Sigmoid colon (tissue), 6 donors: ENCODE measurements at regions not wholly inside any gene's neighbourhood (a gene's known extent, or its start where the extent isn't known, plus 50 kb on each side); places are given as distances from the start of the nearest gene placed in this dataset.
"Not testable (repeated sequence)": the region's sequence is repeated elsewhere in the genome, so short reads cannot be mapped to it uniquely, and the experiment has no call there.

Source experiments
- DNase-seq: peaks from one replicate; pipeline ENCODE4 v3.0.0-alpha.2; 2019
- H3K27ac ChIP-seq, 4 donors: fragments of 200-600 bp; sonication (generic); one replicate each; pipeline ENCODE4 v1.5.1; 2016 to 2019; ENCODE audit warnings: mild to moderate bottlenecking in 1 of 4
- H3K27me3 ChIP-seq, 3 donors: fragments of 200-600 bp; sonication (generic); one replicate each; pipeline ENCODE4 v1.5.1; 2019; ENCODE audit warnings: mild to moderate bottlenecking in 1 of 3
- H3K36me3 ChIP-seq, 4 donors: fragments of 200-600 bp; sonication (generic); one replicate each; pipeline ENCODE4 v1.5.1; 2016 to 2019
- H3K4me1 ChIP-seq, 4 donors: fragments of 200-600 bp; sonication (generic); one replicate each; pipeline ENCODE4 v1.5.1; 2017 to 2019
- H3K4me3 ChIP-seq, 4 donors: fragments of 200-600 bp; sonication (generic); one replicate each; pipeline ENCODE4 v1.5.1; 2017 to 2019; ENCODE audit warnings: mild to moderate bottlenecking in 2 of 4, moderate library complexity in 1 of 4
- H3K9me3 ChIP-seq, 4 donors: fragments of 200-600 bp in 3 of 4; sonication (generic) in 3 of 4; one replicate each; pipeline versions ENCODE4 v1.5.1 to v1.6.1; 2013 to 2019
- CTCF ChIP-seq, 4 experiments: fragments of 450-650 bp in 3 of 4; fragments of 200-600 bp in 1 of 4; IDR thresholded peaks; one replicate each; pipeline ENCODE4 v1.5.1; 2016 to 2019; ENCODE audit warnings: antibody characterized with exemption in 4 of 4, mild to moderate bottlenecking in 3 of 4, moderate library complexity in 2 of 4
- EP300 ChIP-seq, 4 donors: sonication (generic); formaldehyde crosslinking; IDR thresholded peaks; one replicate each; pipeline ENCODE4 v1.6.1; 2017; ENCODE audit warnings: antibody characterized with exemption in 4 of 4
- POLR2A ChIP-seq, 2 donors: fragments of 450-650 bp; IDR thresholded peaks; one replicate each; pipeline ENCODE4 v1.6.1; 2016; ENCODE audit warnings: antibody characterized with exemption in 2 of 2, mild to moderate bottlenecking in 2 of 2, moderate library complexity in 2 of 2
- POLR2AphosphoS5 ChIP-seq, 4 donors: sonication (generic); formaldehyde crosslinking; IDR thresholded peaks; one replicate each; pipeline ENCODE4 v1.6.1; 2017; ENCODE audit warnings: antibody characterized with exemption in 4 of 4
- WGBS, 2 donors: extraction: QIAGEN DNeasy Blood & Tissue Kit; methylation state at CpG; one replicate each; pipeline ENCODE4 v1.1.7; 2013; 5-methylcytosine and 5-hydroxymethylcytosine counted together
- intact Hi-C: fragments of 100-400 bp; cut with DNase I; formaldehyde crosslinking; loops from one replicate; pipeline ENCODE4 v1.15.1; 2023
- donor health status: healthy with polysubstance abuse.
- donor health status: healthy.

GRCh38 chr2:176947754-176948153 lies 264.8 kb upstream of the HNRNPA3 start:
- no peak for DNase-seq

GRCh38 chr2:176951218-176951617 lies 261.4 kb upstream of the HNRNPA3 start:
- H3K9me3 ChIP-seq, H3K36me3 ChIP-seq, H3K4me1 ChIP-seq, DNase-seq, intact Hi-C loops, H3K27ac ChIP-seq, H3K27me3 ChIP-seq, H3K4me3 ChIP-seq: not testable (repeated sequence)
- 89 to 99% methylated on average over 3 of the region's 3 CpGs for WGBS, 2 donors

More at GRCh38 chr2:176947754-176948153, 264.8 kb upstream of the HNRNPA3 start:
- WGBS, 2 donors = 56 to 81% methylated on average over 1 of the region's 1 CpG
- no peaks in the 10 kb centered on the region for H3K4me1 ChIP-seq
- H3K36me3 ChIP-seq = no peaks in the 10 kb centered on the region
- H3K9me3 ChIP-seq = no peaks in the 10 kb centered on the region
- TF ChIP-seq CTCF (IDR thresholded peaks at IDR 0.05) (no peak), POLR2A (IDR thresholded peaks at IDR 0.05) (no peak), POLR2AphosphoS5 (IDR thresholded peaks at IDR 0.05) (no peak), EP300 (IDR thresholded peaks at IDR 0.05) (no peak)
- intact Hi-C loops = no loop called here
- no peak overlapping the region for H3K4me3 ChIP-seq
- H3K27ac ChIP-seq = no peak overlapping the region
- no peaks in the 10 kb centered on the region for H3K27me3 ChIP-seq

- 86 to 87% methylated on average over 2 of the region's 2 CpGs for WGBS, 2 donors
- DNase-seq = no peak
- H3K4me3 ChIP-seq = no peak overlapping the region
- H3K4me1 ChIP-seq = peaks cover 0 to 13% (median 5%) of the 10 kb centered on the region in 4 donors
- TF ChIP-seq POLR2A (IDR thresholded peaks at IDR 0.05) (no peak), EP300 (IDR thresholded peaks at IDR 0.05) (no peak), POLR2AphosphoS5 (IDR thresholded peaks at IDR 0.05) (no peak), CTCF (IDR thresholded peaks at IDR 0.05) (no peak)
- H3K9me3 ChIP-seq = no peaks in the 10 kb centered on the region
- no peaks in the 10 kb centered on the region for H3K27me3 ChIP-seq
- intact Hi-C loops = no loop called here
- no peak overlapping the region for H3K27ac ChIP-seq
- H3K36me3 ChIP-seq = no peaks in the 10 kb centered on the region
Measured at GRCh38 chr2:176956791-176957190, 255.8 kb upstream of the HNRNPA3 start.

- Histone ChIP-seq H3K9me3 (no peaks in the 10 kb centered on the region), H3K36me3 (no peaks in the 10 kb centered on the region), H3K4me3 (no peak overlapping the region), H3K4me1 (peaks cover 0 to 20% (median 5%) of the 10 kb centered on the region in 4 donors), H3K27me3 (no peaks in the 10 kb centered on the region), H3K27ac (no peak overlapping the region)
- TF ChIP-seq EP300 (IDR thresholded peaks at IDR 0.05) = no peak
- TF ChIP-seq POLR2A (IDR thresholded peaks at IDR 0.05) = no peak
- TF ChIP-seq CTCF (IDR thresholded peaks at IDR 0.05) = no peak
- TF ChIP-seq POLR2AphosphoS5 (IDR thresholded peaks at IDR 0.05) = no peak
- intact Hi-C loops = no loop called here
- no peak for DNase-seq
- 76 to 87% methylated on average over 3 of the region's 3 CpGs for WGBS, 2 donors
Measured at GRCh38 chr2:176959614-176960013, 253.0 kb upstream of the HNRNPA3 start.

GRCh38 chr2:176960061-176960460 lies 252.5 kb upstream of the HNRNPA3 start:
- no peaks in the 10 kb centered on the region for H3K9me3 ChIP-seq
- no peak overlapping the region for H3K27ac ChIP-seq
- no peak for DNase-seq
- TF ChIP-seq POLR2AphosphoS5 (IDR thresholded peaks at IDR 0.05) (no peak), EP300 (IDR thresholded peaks at IDR 0.05) (no peak)
- H3K36me3 ChIP-seq = no peaks in the 10 kb centered on the region
- H3K4me3 ChIP-seq = no peak overlapping the region
- H3K4me1 ChIP-seq = peaks cover 0 to 20% (median 5%) of the 10 kb centered on the region in 4 donors
- intact Hi-C loops = no loop called here
- WGBS, 2 donors = 92 to 95% methylated on average over 2 of the region's 2 CpGs
- H3K27me3 ChIP-seq = no peaks in the 10 kb centered on the region

GRCh38 chr2:176960736-176961520 lies 251.7 kb upstream of the HNRNPA3 start:
- Histone ChIP-seq H3K4me1 (peaks cover 0 to 20% (median 5%) of the 10 kb centered on the region in 4 donors), H3K27ac (no peak overlapping the region), H3K27me3 (no peaks in the 10 kb centered on the region), H3K9me3 (no peaks in the 10 kb centered on the region), H3K4me3 (no peak overlapping the region), H3K36me3 (no peaks in the 10 kb centered on the region)
- TF ChIP-seq CTCF (IDR thresholded peaks at IDR 0.05) (no peak), POLR2AphosphoS5 (IDR thresholded peaks at IDR 0.05) (no peak), EP300 (IDR thresholded peaks at IDR 0.05) (no peak), POLR2A (IDR thresholded peaks at IDR 0.05) (no peak)
- intact Hi-C loops = no loop called here
- no peak for DNase-seq
- WGBS, 2 donors = 42 to 66% methylated on average over 7 of the region's 7 CpGs
